GM12891 (cell line): ENCODE measurements at regions not wholly inside any gene's neighbourhood (a gene's known extent, or its start where the extent isn't known, plus 50 kb on each side); places are given as distances from the start of the nearest gene placed in this dataset.

ENCODE experiments used
- POLR2A ChIP-seq: IDR thresholded peaks from 2 replicates; pipeline ENCODE4 v1.6.1; 2011; ENCODE audit warnings: low read depth, low read length, control low read depth
- POLR2AphosphoS5 ChIP-seq: IDR thresholded peaks from 2 replicates; pipeline ENCODE4 v1.6.1; 2011; ENCODE audit warnings: low read depth, low read length, control low read depth
- SPI1 ChIP-seq: IDR thresholded peaks from 2 replicates; pipeline ENCODE4 v1.6.1; 2011; ENCODE audit warnings: low read depth, low read length, control low read depth
- TAF1 ChIP-seq: IDR thresholded peaks from 2 replicates; pipeline ENCODE4 v1.6.1; 2011; ENCODE audit warnings: low read depth, low read length, control low read depth

GRCh38 chr4:180564026-180564425 is 1679.2 kb upstream of the TENM3 start:
- TF ChIP-seq POLR2AphosphoS5 (no peak), POLR2A (no peak), TAF1 (no peak), SPI1 (no peak)
